DND-41 (cell line): ENCODE measurements at regions not wholly inside any gene's neighbourhood (a gene's known extent, or its start where the extent isn't known, plus 50 kb on each side); places are given as distances from the start of the nearest gene placed in this dataset.

Source experiments
- EZH2 ChIP-seq: IDR thresholded peaks from 3 replicates; pipeline ENCODE4 v1.6.1; 2012; ENCODE audit warnings: borderline replicate concordance, low read depth, mild to moderate bottlenecking, moderate library complexity, low read length, inconsistent platforms; ENCODE audit not compliant: severe bottlenecking
- TF ChIP-seq, protein P1 (sequence below): IDR thresholded peaks from 2 replicates; pipeline ENCODE4 v1.5.1; 2012; ENCODE audit warnings: borderline replicate concordance, low read length, moderate library complexity, mild to moderate bottlenecking; ENCODE audit not compliant: poor library complexity, severe bottlenecking; ENCODE audit errors: extremely low read depth

GRCh38 chr13:47518530-47518929, 482.5 kb downstream of the SUCLA2 start:
- TF ChIP-seq, protein P1, sequence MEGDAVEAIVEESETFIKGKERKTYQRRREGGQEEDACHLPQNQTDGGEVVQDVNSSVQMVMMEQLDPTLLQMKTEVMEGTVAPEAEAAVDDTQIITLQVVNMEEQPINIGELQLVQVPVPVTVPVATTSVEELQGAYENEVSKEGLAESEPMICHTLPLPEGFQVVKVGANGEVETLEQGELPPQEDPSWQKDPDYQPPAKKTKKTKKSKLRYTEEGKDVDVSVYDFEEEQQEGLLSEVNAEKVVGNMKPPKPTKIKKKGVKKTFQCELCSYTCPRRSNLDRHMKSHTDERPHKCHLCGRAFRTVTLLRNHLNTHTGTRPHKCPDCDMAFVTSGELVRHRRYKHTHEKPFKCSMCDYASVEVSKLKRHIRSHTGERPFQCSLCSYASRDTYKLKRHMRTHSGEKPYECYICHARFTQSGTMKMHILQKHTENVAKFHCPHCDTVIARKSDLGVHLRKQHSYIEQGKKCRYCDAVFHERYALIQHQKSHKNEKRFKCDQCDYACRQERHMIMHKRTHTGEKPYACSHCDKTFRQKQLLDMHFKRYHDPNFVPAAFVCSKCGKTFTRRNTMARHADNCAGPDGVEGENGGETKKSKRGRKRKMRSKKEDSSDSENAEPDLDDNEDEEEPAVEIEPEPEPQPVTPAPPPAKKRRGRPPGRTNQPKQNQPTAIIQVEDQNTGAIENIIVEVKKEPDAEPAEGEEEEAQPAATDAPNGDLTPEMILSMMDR, result no peak
- TF ChIP-seq EZH2, result no peak
